ENCODE measurements at regions not wholly inside any gene's neighbourhood (a gene's known extent, or its start where the extent isn't known, plus 50 kb on each side); places are given as distances from the start of the nearest gene placed in this dataset.

GRCh38 chr12:114096461-114096860, 130.3 kb upstream of the RBM19 start:
- no peak overlapping the region for H3K27ac ChIP-seq
- no peak overlapping the region for H3K4me3 ChIP-seq (IDR thresholded peaks at IDR 0.05; ENCODE audit: insufficient read depth, low read depth, low read length)
- no peak overlapping the region for H3K4me2 ChIP-seq
- no peak overlapping the region for H2AFZ ChIP-seq (ENCODE audit: low read depth)
- H4K20me1 ChIP-seq (ENCODE audit: insufficient read depth): no peaks in the 10 kb centered on the region
- H3K79me2 ChIP-seq (ENCODE audit: insufficient read depth, low read depth): no peaks in the 10 kb centered on the region
- H3K27me3 ChIP-seq (ENCODE audit: insufficient read depth, low read depth): no peaks in the 10 kb centered on the region
- H3K36me3 ChIP-seq (ENCODE audit: insufficient read depth): no peaks in the 10 kb centered on the region
- TF ChIP-seq, protein P1, sequence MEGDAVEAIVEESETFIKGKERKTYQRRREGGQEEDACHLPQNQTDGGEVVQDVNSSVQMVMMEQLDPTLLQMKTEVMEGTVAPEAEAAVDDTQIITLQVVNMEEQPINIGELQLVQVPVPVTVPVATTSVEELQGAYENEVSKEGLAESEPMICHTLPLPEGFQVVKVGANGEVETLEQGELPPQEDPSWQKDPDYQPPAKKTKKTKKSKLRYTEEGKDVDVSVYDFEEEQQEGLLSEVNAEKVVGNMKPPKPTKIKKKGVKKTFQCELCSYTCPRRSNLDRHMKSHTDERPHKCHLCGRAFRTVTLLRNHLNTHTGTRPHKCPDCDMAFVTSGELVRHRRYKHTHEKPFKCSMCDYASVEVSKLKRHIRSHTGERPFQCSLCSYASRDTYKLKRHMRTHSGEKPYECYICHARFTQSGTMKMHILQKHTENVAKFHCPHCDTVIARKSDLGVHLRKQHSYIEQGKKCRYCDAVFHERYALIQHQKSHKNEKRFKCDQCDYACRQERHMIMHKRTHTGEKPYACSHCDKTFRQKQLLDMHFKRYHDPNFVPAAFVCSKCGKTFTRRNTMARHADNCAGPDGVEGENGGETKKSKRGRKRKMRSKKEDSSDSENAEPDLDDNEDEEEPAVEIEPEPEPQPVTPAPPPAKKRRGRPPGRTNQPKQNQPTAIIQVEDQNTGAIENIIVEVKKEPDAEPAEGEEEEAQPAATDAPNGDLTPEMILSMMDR (conservative IDR thresholded peaks at IDR 0.05; ENCODE audit: low read depth, low read length): no peak
- H3K9ac ChIP-seq: no peak overlapping the region
- H3K4me1 ChIP-seq (ENCODE audit: low read depth, poor library complexity, severe bottlenecking): no peaks in the 10 kb centered on the region

DNA sequence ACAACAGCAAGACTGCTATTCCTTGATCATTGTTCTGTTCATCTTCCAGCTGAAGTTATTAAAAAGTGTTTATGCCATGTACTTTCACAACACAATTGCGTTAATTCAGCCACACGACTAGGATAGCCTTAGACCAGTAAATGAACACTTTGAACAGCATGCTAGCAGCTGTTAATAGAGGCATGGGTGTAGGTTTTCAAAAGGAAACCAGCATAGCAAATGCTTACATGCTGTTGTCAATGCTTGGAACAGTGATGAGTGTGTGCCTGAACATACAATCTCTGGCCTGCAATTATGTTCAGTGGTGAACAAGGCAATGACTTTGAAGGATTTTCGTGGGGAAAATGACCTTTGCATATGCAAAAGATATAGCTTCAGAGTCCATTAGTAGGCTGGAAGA, 127.4 kb upstream of the RBM19 start:
- TF ChIP-seq, protein P1 (conservative IDR thresholded peaks at IDR 0.05; ENCODE audit: low read depth, low read length): no peak
- H3K4me1 ChIP-seq (ENCODE audit: low read depth, poor library complexity, severe bottlenecking): no peaks in the 10 kb centered on the region
- H3K4me3 ChIP-seq (IDR thresholded peaks at IDR 0.05; ENCODE audit: insufficient read depth, low read depth, low read length): no peak overlapping the region

GRCh38 chr12:114092981-114093380, 126.9 kb upstream of the RBM19 start:
- no peaks in the 10 kb centered on the region for H3K4me1 ChIP-seq (ENCODE audit: low read depth, poor library complexity, severe bottlenecking)
- H3K4me2 ChIP-seq: no peak overlapping the region
- no peak overlapping the region for H3K4me3 ChIP-seq (IDR thresholded peaks at IDR 0.05; ENCODE audit: insufficient read depth, low read depth, low read length)
- TF ChIP-seq, protein P1 (conservative IDR thresholded peaks at IDR 0.05; ENCODE audit: low read depth, low read length): no peak
- no peak overlapping the region for H2AFZ ChIP-seq (ENCODE audit: low read depth)
- H4K20me1 ChIP-seq (ENCODE audit: insufficient read depth): no peaks in the 10 kb centered on the region
- no peak overlapping the region for H3K27ac ChIP-seq
- H3K27me3 ChIP-seq (ENCODE audit: insufficient read depth, low read depth): no peaks in the 10 kb centered on the region
- no peaks in the 10 kb centered on the region for H3K36me3 ChIP-seq (ENCODE audit: insufficient read depth)
- no peak overlapping the region for H3K9ac ChIP-seq
- H3K79me2 ChIP-seq (ENCODE audit: insufficient read depth, low read depth): no peaks in the 10 kb centered on the region

More for the DNA sequence above, 127.4 kb upstream of the RBM19 start:
- no peaks in the 10 kb centered on the region for H3K36me3 ChIP-seq (ENCODE audit: insufficient read depth)
- H2AFZ ChIP-seq (ENCODE audit: low read depth): no peak overlapping the region
- H3K27ac ChIP-seq: no peak overlapping the region
- no peaks in the 10 kb centered on the region for H3K27me3 ChIP-seq (ENCODE audit: insufficient read depth, low read depth)
- no peaks in the 10 kb centered on the region for H4K20me1 ChIP-seq (ENCODE audit: insufficient read depth)
- H3K79me2 ChIP-seq (ENCODE audit: insufficient read depth, low read depth): no peaks in the 10 kb centered on the region
- H3K9ac ChIP-seq: no peak overlapping the region
- H3K4me2 ChIP-seq: no peak overlapping the region

DNA sequence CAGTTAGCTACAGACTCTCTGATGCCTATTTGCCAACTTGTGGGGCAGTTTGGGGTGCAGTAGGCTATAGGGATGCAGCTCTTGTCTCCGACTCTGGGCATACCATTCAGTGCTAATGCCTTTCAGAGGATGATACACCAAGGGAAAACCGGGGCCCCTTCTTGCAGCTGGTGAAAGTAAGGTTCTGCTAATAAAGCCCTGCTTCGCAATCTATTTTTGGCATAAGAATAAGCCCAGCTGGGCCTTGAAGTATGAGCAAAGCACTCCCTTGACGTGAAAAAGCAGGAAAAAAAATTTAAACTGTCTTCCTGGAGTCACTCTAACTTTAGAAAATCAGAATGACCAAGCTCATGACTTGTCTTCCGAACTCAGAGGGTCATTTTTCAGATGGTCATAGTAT, 124.1 kb upstream of the RBM19 start:
- Histone ChIP-seq H3K9ac (no peak overlapping the region), H3K79me2 (ENCODE audit: insufficient read depth, low read depth) (no peaks in the 10 kb centered on the region), H3K27ac (no peak overlapping the region), H3K4me2 (no peak overlapping the region), H3K4me1 (ENCODE audit: low read depth, poor library complexity, severe bottlenecking) (peaks cover 4% of the 10 kb centered on the region), H3K27me3 (ENCODE audit: insufficient read depth, low read depth) (no peaks in the 10 kb centered on the region), H3K36me3 (ENCODE audit: insufficient read depth) (no peaks in the 10 kb centered on the region), H3K4me3 (IDR thresholded peaks at IDR 0.05; ENCODE audit: insufficient read depth, low read depth, low read length) (no peak overlapping the region), H4K20me1 (ENCODE audit: insufficient read depth) (no peaks in the 10 kb centered on the region), H2AFZ (ENCODE audit: low read depth) (no peak overlapping the region)
- TF ChIP-seq, protein P1 (conservative IDR thresholded peaks at IDR 0.05; ENCODE audit: low read depth, low read length): no peak

Data from KMS-11 (cell line).